NCI-H1436 (cell line): ENCODE measurements at regions not wholly inside any gene's neighbourhood (a gene's known extent, or its start where the extent isn't known, plus 50 kb on each side); places are given as distances from the start of the nearest gene placed in this dataset.

Source experiments
- DNase-seq: peaks from one replicate; lab custom pipeline; 2025; lab: John Stamatoyannopoulos, UW

- DNase-seq, result no peak
Measured at GRCh38 chr15:98387866-98388265, 260.5 kb upstream of the IGF1R start.

GRCh38 chr15:98390946-98391530 is 257.3 kb upstream of the IGF1R start:
- DNase-seq, result no peak

- no peak for DNase-seq
Measured at GRCh38 chr15:98391568-98391967, 256.8 kb upstream of the IGF1R start.

GRCh38 chr15:98393471-98393870 is 254.9 kb upstream of the IGF1R start:
- DNase-seq, result no peak

- no peak for DNase-seq
Measured at GRCh38 chr15:98394546-98394945, 253.8 kb upstream of the IGF1R start.

- DNase-seq, result no peak
Measured at GRCh38 chr15:98395974-98396610, 252.2 kb upstream of the IGF1R start.

GRCh38 chr15:98397419-98397818 is 250.9 kb upstream of the IGF1R start:
- no peak for DNase-seq

- DNase-seq, result no peak
Measured at GRCh38 chr15:98398056-98398455, 250.3 kb upstream of the IGF1R start.

- no peak for DNase-seq
Measured at GRCh38 chr15:98398886-98399285, 249.5 kb upstream of the IGF1R start.

GRCh38 chr15:98400120-98400519 is 248.2 kb upstream of the IGF1R start:
- no peak for DNase-seq

GRCh38 chr15:98401029-98401428 is 247.3 kb upstream of the IGF1R start:
- no peak for DNase-seq

- no peak for DNase-seq
Measured at GRCh38 chr15:98402486-98402885, 245.9 kb upstream of the IGF1R start.

GRCh38 chr15:98403169-98403568 is 245.2 kb upstream of the IGF1R start:
- DNase-seq, result no peak

- DNase-seq, result no peak
Measured at GRCh38 chr15:98403569-98403968, 244.8 kb upstream of the IGF1R start.

- DNase-seq, result no peak
Measured at GRCh38 chr15:98405013-98405412, 243.3 kb upstream of the IGF1R start.

- no peak for DNase-seq
Measured at GRCh38 chr15:98408231-98408630, 240.1 kb upstream of the IGF1R start.

GRCh38 chr15:98410328-98410727 is 238.0 kb upstream of the IGF1R start:
- DNase-seq, result no peak

GRCh38 chr15:98412852-98413251 is 235.5 kb upstream of the IGF1R start:
- no peak for DNase-seq

- DNase-seq, result no peak
Measured at GRCh38 chr15:98413933-98414546, 234.3 kb upstream of the IGF1R start.

- no peak for DNase-seq
Measured at GRCh38 chr15:98416222-98416855, 232.0 kb upstream of the IGF1R start.

- DNase-seq, result no peak
Measured at GRCh38 chr15:98417346-98417745, 231.0 kb upstream of the IGF1R start.

GRCh38 chr15:98418122-98418521 is 230.2 kb upstream of the IGF1R start:
- DNase-seq, result no peak

- DNase-seq, result no peak
Measured at GRCh38 chr15:98419173-98419780, 229.1 kb upstream of the IGF1R start.
